Amniotic stem cell (primary cell): ENCODE measurements at regions not wholly inside any gene's neighbourhood (a gene's known extent, or its start where the extent isn't known, plus 50 kb on each side); places are given as distances from the start of the nearest gene placed in this dataset.

ENCODE experiments used
- DNase-seq: peaks from one replicate; lab custom pipeline; 2025; lab: John Stamatoyannopoulos, UW

DNA sequence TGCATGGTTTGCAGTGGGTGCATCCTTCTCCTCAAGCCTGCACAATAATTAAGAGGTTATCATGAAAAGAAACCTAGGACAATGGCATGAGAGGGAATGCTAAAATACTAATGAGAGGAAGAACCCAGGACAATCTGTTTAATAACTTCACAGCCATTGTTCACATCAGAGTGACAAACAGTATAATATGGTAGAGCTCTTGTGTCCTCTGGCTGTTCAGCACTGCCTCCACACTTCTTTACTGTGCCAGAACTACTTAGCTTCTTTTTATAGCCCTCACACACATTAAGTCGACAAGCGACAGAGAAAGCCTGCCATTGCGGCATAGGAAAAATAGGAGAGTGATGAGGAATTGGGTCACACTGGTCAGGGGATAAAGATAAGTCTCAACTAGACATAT is 65.0 kb upstream of the MEIS2 start:
- no peak for DNase-seq

- no peak for DNase-seq
Observed at GRCh38 chr15:37166402-37166801, 66.1 kb upstream of the MEIS2 start.

DNA sequence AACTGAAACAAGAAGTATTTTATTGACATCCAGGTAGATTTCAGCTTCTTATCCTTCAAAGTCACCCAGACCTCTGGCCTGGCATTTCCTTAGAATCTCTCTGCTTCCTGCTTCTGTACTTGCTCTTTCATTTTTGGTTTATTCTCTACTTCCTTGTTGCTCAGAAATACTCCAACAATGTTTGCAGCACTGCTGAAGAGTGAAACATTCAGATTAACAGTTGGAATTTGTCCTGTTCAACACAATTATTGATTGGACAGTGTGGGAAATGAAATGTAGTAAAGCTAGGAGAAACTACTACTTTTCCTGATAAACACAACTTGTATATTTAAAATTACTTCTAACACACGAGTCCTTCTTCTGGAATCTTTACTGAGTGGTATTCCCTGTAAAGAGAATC is 81.0 kb upstream of the MEIS2 start:
- no peak for DNase-seq

DNA sequence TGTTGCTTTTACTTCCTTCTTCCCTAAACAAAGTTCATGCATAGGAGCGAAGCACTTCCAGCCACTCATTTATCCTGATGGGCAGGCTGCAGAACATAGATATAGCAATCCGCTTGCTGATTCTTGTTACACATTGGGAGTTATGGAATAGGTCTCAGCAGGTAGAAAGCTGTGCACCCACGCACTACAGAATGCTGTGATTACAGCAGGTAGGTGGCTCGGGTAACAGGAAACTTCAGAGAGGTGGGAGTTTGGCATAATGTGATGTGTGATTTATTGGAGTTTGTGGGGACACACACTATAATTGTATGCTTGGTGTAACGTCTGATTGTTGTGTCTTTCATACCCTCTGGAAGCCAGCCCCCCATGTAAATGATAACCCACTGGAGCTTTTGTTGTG is 99.2 kb upstream of the MEIS2 start:
- DNase-seq = no peak

DNA sequence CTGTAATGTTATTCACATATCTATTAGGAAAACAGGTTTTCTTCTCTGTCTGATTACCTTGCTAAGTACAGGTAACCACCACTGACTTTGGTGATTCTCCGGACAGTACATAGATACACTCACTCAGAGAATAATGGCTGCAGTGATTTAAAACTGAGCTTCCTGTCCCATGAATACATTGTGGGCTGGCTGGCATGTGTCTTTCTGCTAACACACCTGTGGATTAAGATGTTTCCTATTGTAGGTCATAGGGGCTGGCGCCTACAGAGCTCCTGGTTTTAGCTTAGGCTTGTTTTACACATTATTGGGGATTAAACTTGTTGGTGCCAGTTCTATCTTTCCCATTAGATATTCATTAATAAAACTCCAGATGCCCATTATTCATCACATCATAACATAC is 102.7 kb upstream of the MEIS2 start:
- no peak for DNase-seq

DNA sequence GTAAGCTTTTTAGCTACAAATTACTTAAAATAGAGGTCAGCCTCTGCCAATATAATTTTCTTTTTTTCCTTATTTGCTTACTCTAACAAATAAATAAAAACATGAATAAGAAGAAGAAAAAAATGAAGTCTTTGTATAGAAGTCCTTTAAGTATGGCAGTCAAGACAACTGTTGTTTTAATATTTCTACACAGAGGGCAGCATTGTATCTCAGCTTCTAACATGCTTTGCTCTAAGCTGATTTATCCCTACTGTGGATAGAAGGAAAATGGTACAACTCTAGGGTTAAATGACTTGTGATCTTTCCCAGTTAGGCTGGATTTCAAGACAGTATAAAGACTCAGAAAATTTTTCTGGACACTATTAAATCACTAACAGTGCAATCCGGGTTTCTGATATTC is 104.3 kb upstream of the MEIS2 start:
- DNase-seq = no peak

- no peak for DNase-seq
Observed at GRCh38 chr15:37206690-37207089, 106.3 kb upstream of the MEIS2 start.

DNA sequence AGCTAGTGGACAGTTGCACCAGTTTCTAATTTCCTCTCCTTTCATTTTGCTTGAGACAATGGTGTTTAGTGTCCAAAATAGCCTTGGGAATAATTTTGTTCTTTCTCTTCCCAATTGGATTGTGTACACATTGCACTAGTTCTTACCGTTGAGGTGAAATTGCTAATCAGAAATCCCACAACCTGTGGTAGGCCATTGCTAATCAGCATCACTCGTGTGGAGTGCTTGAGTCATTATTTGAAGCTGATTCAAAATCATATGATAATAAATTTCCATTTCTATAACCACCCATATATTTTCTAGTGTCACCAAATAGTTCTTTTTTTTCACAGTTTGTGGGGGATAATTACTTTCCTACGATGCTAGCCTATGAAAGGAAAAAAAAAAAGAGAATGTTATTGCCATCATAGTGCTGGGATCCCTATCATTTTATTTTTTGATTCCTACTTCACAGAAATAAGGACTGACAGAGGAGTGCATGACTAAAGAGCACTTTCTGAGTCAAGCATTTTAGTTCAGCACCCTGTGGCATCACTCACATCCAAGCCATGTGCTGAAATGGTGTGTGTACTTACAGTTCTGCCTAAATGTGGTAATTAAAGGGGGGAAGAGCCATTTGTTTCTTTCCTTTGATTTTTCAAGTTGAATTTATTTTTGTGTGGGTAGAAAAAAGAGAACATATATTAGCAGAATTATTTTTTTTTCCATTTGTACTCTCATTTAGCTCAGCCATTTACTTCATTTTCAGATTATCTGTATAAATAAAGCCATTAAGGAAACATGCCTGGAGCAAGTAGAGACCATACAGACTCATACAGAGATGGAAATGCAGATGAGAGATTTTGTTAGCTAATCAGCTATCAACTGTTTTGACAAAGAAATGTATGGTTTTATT is 108.0 kb upstream of the MEIS2 start:
- no peak for DNase-seq

GRCh38 chr15:37209041-37209363 is 108.7 kb upstream of the MEIS2 start:
- no peak for DNase-seq

GRCh38 chr15:37217567-37217966 is 117.2 kb upstream of the MEIS2 start:
- no peak for DNase-seq

DNA sequence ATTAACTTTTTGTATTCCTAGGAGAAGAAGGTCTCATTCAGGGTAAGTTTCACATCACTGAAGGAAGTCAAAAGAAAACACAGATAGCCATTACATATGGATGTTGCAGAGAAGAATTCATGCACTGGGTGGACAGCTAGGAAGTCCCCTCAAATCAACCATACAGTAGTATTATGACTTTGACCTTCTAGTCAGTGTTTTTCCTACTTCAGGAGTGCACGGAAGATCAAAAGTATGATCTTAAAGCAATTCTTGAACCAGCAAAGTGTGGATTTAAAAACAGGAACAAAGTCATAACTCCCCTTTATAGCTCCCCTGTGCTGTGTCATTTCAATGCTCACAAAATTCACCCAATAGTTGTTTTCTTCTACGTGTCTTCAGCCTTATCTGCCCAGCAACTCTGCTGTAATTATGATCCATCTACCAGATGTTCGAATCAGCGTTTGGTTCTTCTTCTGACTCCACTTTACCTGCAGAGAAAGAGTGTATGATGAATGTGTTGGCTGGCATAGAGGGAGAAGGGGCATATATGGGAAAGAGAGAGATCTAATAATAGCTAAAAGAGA is 118.1 kb upstream of the MEIS2 start:
- no peak for DNase-seq

DNA sequence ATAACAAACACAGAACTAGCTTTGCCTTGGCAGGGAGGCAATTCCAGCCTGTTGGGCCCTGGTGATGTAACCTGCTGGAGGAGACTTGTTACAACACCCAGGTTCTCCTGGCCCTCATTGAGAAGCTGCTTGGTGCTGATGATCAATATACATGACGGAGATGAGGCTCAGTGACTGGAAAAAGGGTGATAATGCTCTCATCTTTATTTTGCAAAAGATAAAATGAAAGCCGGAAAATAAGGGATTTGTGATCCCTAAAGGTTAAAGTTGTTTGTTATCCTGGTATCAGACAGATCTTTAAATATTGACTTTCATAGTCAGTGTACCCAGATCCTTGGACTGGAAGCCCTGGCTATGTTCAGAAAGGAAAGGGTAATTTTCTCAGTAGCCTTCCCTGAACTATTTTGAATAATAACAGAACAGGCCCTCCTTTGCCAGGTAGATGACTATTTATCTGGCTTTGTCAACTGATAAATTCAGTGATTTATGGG is 118.9 kb upstream of the MEIS2 start:
- DNase-seq = no peak

DNA sequence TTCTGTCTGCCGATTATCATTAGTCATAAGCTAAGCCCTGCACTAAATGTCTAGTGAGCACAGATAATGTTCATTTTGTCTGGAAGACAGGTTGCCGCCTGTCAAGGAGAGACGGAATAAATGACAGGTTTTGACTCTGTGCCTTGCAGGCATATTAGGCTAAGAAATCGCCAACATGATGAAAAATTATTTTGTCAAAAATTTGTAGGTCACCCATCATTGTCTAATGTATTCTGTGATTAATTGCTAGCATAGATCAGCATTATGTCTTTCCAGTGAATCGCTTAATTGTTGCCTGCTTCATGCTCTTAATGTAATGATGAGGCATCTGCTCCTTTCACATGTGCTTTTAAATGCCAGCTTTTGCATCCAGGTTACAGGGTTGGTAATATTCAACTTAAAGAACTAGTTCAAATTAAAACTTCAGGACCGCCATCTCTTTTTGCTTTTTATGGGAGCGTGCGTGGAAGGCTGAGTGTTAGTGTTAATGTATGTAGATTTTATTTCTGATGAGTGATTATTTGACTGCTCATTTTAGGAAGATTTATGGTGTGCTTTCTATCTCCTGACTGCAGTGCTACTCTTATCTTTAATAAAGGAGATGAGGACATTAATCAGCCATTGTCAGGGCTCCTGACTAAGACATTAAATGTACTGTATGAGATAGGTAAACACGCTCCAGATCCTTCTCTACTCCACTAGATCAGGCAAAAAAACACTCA is 120.8 kb upstream of the MEIS2 start:
- DNase-seq = no peak

DNA sequence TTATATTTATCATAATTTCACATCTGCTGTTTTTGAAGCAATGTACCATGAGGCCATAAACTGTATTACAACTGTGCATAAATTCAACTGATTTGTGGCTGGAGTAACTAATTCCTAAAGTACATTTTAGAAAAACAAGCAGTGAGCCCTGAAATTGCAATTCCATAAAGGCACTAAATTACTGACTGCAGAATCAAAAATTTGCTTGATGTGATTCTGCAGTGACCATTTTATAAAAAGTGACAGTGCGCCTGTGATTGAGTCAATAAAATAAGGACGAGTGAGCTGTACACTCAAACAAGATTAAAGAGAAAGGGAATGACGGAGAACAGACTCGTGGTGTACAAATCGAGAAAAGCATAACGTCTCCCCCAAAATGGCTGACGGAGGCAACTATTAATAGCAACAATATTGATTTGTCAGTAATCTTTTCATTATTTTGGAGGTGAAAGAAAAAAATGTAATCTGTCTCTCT is 121.4 kb upstream of the MEIS2 start:
- no peak for DNase-seq

DNA sequence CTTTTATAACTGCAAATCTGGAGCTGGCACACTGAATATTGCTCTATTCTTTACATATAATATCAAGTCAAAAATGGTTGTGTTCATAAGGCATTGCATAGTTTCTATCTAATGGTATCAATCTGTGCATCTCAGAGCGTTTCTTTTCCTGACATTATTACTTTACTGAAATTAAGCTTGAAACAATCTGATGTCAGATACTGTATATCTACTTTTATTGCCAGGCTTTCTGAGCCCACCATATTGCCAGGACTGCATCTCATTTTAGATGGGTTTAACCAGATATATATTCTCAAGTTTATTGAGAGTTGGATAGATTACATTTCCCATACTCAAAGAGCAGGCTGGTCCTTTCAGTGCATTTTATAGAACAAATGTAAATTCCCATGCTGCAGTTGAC is 122.7 kb upstream of the MEIS2 start:
- DNase-seq = no peak

DNA sequence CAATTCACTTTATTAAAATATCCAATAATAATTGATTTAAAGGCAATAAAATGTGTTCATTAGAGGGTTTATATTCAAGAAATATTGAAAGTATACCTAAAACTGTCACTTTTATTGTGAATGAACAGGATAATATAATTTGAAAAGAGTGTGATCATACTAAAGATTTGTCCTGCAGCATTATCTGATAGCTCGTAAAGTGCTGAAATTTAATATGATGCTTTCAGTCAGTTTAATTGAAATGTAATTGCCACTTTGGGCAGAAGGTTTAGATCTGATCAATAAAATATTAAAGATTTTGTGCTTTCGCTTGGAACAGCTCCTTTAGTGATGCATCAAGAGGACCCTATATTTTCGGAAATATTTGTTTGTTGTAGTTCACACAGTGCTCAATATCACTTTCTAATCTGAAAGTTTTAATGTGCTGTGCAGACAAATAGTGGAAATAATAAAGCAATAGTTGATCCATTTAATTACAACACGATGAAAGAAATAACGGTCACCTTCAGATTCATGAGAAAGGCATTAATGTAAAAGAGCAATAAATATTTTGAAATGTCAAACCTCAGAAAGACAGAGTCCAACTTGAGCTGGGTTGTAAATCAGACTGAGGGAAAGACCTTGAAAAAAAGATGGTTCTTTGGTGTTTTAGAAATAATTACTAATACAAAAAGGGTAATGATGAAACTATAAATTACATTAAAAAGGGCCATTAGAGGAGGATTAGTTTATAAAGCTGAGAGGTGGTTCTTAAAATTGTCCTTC is 129.7 kb upstream of the MEIS2 start:
- DNase-seq = no peak

DNA sequence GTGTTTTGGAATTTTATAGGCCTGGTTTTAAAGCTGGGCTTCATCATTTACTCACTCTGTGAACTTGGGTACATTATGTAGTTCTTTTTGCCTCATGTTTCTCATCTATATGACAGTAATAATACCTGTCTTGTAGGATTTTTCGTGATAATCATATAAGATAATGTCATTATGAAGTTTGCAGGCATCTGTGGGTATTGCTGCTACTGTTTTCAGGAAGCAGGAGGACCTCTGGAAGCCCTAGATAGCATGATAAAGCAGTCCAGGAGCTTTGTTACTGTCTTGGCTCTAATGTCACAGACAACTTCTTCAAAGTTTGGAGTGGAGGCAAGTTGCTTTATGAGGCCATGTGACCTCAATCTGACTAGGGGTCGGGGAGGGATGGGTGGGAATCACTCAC is 145.0 kb upstream of the MEIS2 start:
- DNase-seq = no peak

DNA sequence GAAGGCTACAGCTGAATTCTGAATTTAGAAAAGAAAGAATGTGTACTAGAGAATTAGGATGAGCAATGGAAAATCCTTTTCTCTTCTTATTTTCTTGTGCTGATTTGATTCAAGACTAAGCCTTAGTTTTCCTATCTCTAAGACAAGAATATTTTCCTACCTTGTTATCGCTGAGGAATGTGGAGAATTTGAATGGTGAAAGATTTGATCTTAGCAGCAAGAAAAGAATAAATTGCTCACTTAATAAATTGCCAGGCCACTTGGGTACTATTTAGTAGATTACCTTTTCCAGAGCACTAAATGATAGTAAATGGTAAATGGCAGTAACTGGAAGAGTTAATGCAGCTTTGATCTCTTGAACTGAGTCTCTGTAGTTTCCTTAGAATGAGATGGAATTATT is 145.7 kb upstream of the MEIS2 start:
- no peak for DNase-seq

- no peak for DNase-seq
Observed at GRCh38 chr15:37246856-37247255, 146.5 kb upstream of the MEIS2 start.

DNA sequence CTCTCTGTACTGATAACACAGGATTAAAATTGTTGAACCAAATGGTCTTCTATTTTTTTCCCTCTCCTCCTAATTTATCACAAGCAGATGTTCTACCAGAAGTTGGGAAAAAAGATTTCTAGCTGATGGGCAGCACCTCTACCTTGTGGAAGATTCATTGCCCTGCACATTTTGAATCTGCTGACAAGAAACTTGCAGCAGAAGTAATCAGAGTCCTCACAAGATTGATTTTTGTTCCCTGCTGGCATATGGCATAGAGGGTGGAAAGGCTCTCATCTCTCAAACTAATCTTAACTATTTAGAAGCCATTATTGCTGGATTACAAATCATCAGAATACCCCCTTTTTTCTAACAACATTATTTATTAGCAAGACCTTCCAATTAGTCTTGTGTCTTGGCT is 148.9 kb upstream of the MEIS2 start:
- DNase-seq = no peak

GRCh38 chr15:37252530-37252929 is 152.2 kb upstream of the MEIS2 start:
- no peak for DNase-seq

- DNase-seq = no peak
Observed at GRCh38 chr15:37253877-37254276, 153.5 kb upstream of the MEIS2 start.
